ENCODE measurements at regions not wholly inside any gene's neighbourhood (a gene's known extent, or its start where the extent isn't known, plus 50 kb on each side); places are given as distances from the start of the nearest gene placed in this dataset.

DNA sequence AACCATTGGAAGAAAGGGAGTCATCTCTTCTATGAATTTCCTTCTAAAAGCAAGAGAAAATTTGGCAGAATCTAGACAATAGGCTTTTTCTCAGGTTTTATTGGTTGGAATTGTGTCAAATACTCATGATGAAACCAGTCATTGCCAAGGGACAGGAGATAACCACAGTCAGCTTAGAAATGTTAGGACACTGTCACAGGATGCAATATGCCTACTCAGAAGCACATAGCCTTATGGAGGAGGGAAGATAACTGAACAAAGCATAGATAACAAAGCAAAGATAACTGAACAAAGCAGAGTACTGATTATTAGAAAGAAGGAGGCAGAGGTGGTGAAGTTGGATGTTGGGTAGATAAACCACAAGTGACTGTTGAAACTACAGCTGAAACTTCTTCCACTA, 303.5 kb upstream of the PDGFD start:
- no peak for DNase-seq (ENCODE audit: low read depth)
- TF ChIP-seq CTCF (IDR thresholded peaks at IDR 0.05; ENCODE audit: insufficient read depth, low read depth, low read length) = no peak
- H3K4me3 ChIP-seq (ENCODE audit: low read depth, low read length) = no peak overlapping the region

DNA sequence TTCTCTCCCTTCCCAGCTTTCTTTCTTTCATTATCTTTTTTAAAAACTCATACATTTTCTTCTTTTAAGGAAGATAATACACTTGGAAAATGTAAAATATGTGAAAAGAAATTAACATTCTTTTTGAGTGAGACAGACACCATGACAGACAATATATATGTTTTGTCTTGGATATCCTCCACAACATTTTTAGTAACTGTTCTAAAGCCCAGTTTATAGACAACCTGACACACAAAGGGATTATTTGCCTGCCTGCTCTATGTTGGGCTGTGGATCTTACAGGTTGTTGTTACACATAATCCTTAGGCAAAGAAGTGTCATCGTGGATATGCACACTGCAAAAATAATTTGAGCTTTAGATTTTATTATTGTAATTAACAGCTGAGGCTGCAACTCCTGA, 301.4 kb upstream of the PDGFD start:
- no peak for TF ChIP-seq CTCF (IDR thresholded peaks at IDR 0.05; ENCODE audit: insufficient read depth, low read depth, low read length)
- H3K4me3 ChIP-seq (ENCODE audit: low read depth, low read length) = no peak overlapping the region
- no peak for DNase-seq (ENCODE audit: low read depth)

DNA sequence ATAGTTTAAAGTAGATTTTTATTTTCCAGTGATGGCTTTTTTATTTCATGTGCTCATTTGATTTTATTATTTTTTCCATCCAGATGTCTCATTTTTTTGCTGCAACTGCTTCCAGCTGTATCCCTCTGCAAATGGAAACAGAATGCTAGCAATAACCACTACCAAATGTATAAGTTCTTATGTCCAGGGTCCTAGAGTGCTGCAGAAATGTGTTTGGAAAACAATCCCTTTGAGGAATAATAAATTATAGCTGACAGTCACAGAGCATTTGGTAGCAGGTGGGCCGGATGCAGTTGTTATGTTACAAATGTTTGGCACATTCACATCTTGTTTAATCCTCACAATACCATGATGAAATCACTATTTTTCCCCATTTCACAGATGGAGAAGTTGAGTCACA, 300.7 kb upstream of the PDGFD start:
- DNase-seq (ENCODE audit: low read depth) = no peak
- H3K4me3 ChIP-seq (ENCODE audit: low read depth, low read length) = no peak overlapping the region
- TF ChIP-seq CTCF (IDR thresholded peaks at IDR 0.05; ENCODE audit: insufficient read depth, low read depth, low read length) = no peak

DNA sequence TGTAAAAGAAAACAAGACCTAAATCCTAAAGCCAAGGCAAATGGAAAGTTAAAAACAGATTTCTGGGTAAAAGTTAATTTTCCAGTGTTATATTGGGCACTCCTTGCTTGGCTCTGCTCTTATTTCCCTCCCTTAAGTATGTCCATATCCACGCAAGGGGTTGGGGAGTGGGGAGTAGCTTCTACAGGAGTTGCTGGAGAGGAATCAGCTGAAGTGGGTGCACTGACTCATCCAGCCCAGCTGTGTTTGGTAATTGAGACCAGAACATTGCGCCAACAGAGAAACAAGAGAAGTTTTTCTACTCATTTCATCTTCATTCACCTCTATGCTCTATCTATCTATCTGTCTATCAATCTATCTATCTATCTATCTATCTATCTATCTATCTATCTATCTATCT, 298.4 kb upstream of the PDGFD start:
- DNase-seq (ENCODE audit: low read depth) = peak; percentile 28
- TF ChIP-seq CTCF (IDR thresholded peaks at IDR 0.05; ENCODE audit: insufficient read depth, low read depth, low read length) = no peak
- H3K4me3 ChIP-seq (ENCODE audit: low read depth, low read length) = no peak overlapping the region

- H3K4me3 ChIP-seq (ENCODE audit: low read depth, low read length) = no peak overlapping the region
- no peak for DNase-seq (ENCODE audit: low read depth)
- TF ChIP-seq CTCF (IDR thresholded peaks at IDR 0.05; ENCODE audit: insufficient read depth, low read depth, low read length) = no peak
Measured at GRCh38 chr11:104451197-104451893, 287.4 kb upstream of the PDGFD start.

GRCh38 chr11:104443387-104443786, 279.4 kb upstream of the PDGFD start:
- no peak overlapping the region for H3K4me3 ChIP-seq (ENCODE audit: low read depth, low read length)
- DNase-seq (ENCODE audit: low read depth) = no peak
- no peak for TF ChIP-seq CTCF (IDR thresholded peaks at IDR 0.05; ENCODE audit: insufficient read depth, low read depth, low read length)

GRCh38 chr11:104442321-104442720, 278.4 kb upstream of the PDGFD start:
- no peak for DNase-seq (ENCODE audit: low read depth)
- no peak for TF ChIP-seq CTCF (IDR thresholded peaks at IDR 0.05; ENCODE audit: insufficient read depth, low read depth, low read length)
- no peak overlapping the region for H3K4me3 ChIP-seq (ENCODE audit: low read depth, low read length)

Data from fibroblast of villous mesenchyme (primary cell).